Large intestine (tissue), 3 donors: ENCODE measurements at regions not wholly inside any gene's neighbourhood (a gene's known extent, or its start where the extent isn't known, plus 50 kb on each side); places are given as distances from the start of the nearest gene placed in this dataset.

Source experiments
- DNase-seq, 2 donors: peaks; one replicate each; pipeline versions ENCODE4 v3.0.0 to v3.0.0-alpha.2; 2013
- H3K27ac ChIP-seq: one replicate; pipeline ENCODE4 v1.5.1; 2013; ENCODE audit warnings: low read length
- H3K27me3 ChIP-seq: 2 replicates; pipeline ENCODE4 v1.6.1; 2013; ENCODE audit warnings: low read length; ENCODE audit not compliant: control insufficient read depth, insufficient read depth
- H3K36me3 ChIP-seq: 2 replicates; pipeline ENCODE4 v1.6.1; 2013; ENCODE audit warnings: low read length; ENCODE audit not compliant: control insufficient read depth, insufficient read depth
- H3K4me1 ChIP-seq: one replicate; pipeline ENCODE4 v1.6.1; 2013; ENCODE audit warnings: low read length; ENCODE audit not compliant: control insufficient read depth, insufficient read depth
- H3K4me3 ChIP-seq: one replicate; pipeline ENCODE4 v1.5.1; 2013; ENCODE audit warnings: low read length
- H3K9me3 ChIP-seq: one replicate; pipeline ENCODE4 v1.6.1; 2013; ENCODE audit warnings: mild to moderate bottlenecking, low read depth, low read length, moderate library complexity; ENCODE audit not compliant: control insufficient read depth
- WGBS: methylation state at CpG from one replicate; pipeline ENCODE4 v1.1.5; 2013; ENCODE audit warnings: low lambda C conversion rate; ENCODE audit not compliant: insufficient coverage; 5-methylcytosine and 5-hydroxymethylcytosine counted together

GRCh38 chr9:88712484-88712883 lies 177.5 kb downstream of the NXNL2 start:
- no peaks in the 10 kb centered on the region for H3K36me3 ChIP-seq
- no peak overlapping the region for H3K4me3 ChIP-seq
- no peaks in the 10 kb centered on the region for H3K4me1 ChIP-seq
- H3K27me3 ChIP-seq = no peaks in the 10 kb centered on the region
- DNase-seq = no peak
- 100% methylated on average over 1 of the region's 2 CpGs for WGBS
- H3K9me3 ChIP-seq = no peaks in the 10 kb centered on the region
- no peak overlapping the region for H3K27ac ChIP-seq

- no peak overlapping the region for H3K27ac ChIP-seq
- no peaks in the 10 kb centered on the region for H3K9me3 ChIP-seq
- no peaks in the 10 kb centered on the region for H3K4me1 ChIP-seq
- H3K27me3 ChIP-seq = no peaks in the 10 kb centered on the region
- H3K36me3 ChIP-seq = no peaks in the 10 kb centered on the region
- no peak for DNase-seq
- no peak overlapping the region for H3K4me3 ChIP-seq
Measured at GRCh38 chr9:88713010-88713409, 178.0 kb downstream of the NXNL2 start.

GRCh38 chr9:88716596-88717290 lies 181.8 kb downstream of the NXNL2 start:
- Histone ChIP-seq H3K36me3 (no peaks in the 10 kb centered on the region), H3K4me3 (no peak overlapping the region), H3K4me1 (no peaks in the 10 kb centered on the region), H3K27ac (no peak overlapping the region), H3K27me3 (peaks cover 3% of the 10 kb centered on the region), H3K9me3 (no peaks in the 10 kb centered on the region)
- 100% methylated on average over 1 of the region's 2 CpGs for WGBS
- DNase-seq = no peak

- DNase-seq = no peak
- no peaks in the 10 kb centered on the region for H3K9me3 ChIP-seq
- no peaks in the 10 kb centered on the region for H3K36me3 ChIP-seq
- H3K4me1 ChIP-seq = no peaks in the 10 kb centered on the region
- peaks cover 3% of the 10 kb centered on the region for H3K27me3 ChIP-seq
- H3K4me3 ChIP-seq = no peak overlapping the region
- H3K27ac ChIP-seq = no peak overlapping the region
- 100% methylated on average over 1 of the region's 3 CpGs for WGBS
Measured at GRCh38 chr9:88721025-88721424, 186.0 kb downstream of the NXNL2 start.

GRCh38 chr9:88721495-88722279 lies 186.7 kb downstream of the NXNL2 start:
- Histone ChIP-seq H3K36me3 (no peaks in the 10 kb centered on the region), H3K27me3 (peaks cover 3% of the 10 kb centered on the region), H3K9me3 (no peaks in the 10 kb centered on the region), H3K27ac (no peak overlapping the region), H3K4me3 (no peak overlapping the region), H3K4me1 (no peaks in the 10 kb centered on the region)
- WGBS = no CpG with 5 or more reads among the region's 1 CpG
- no peak for DNase-seq

- no peak for DNase-seq
- WGBS = no CpG with 5 or more reads among the region's 2 CpGs
- H3K4me1 ChIP-seq = no peaks in the 10 kb centered on the region
- H3K27ac ChIP-seq = no peak overlapping the region
- H3K36me3 ChIP-seq = no peaks in the 10 kb centered on the region
- no peak overlapping the region for H3K4me3 ChIP-seq
- H3K27me3 ChIP-seq = peaks cover 3% of the 10 kb centered on the region
- H3K9me3 ChIP-seq = no peaks in the 10 kb centered on the region
Measured at GRCh38 chr9:88722753-88723152, 187.8 kb downstream of the NXNL2 start.

- Histone ChIP-seq H3K4me3 (no peak overlapping the region), H3K36me3 (no peaks in the 10 kb centered on the region), H3K9me3 (no peaks in the 10 kb centered on the region), H3K4me1 (no peaks in the 10 kb centered on the region), H3K27me3 (peaks cover 3% of the 10 kb centered on the region), H3K27ac (no peak overlapping the region)
- no peak for DNase-seq
Measured at GRCh38 chr9:88723751-88724150, 188.8 kb downstream of the NXNL2 start.

- DNase-seq = no peak
- Histone ChIP-seq H3K27me3 (peaks cover 3% of the 10 kb centered on the region), H3K36me3 (no peaks in the 10 kb centered on the region), H3K9me3 (no peaks in the 10 kb centered on the region), H3K4me3 (no peak overlapping the region), H3K4me1 (no peaks in the 10 kb centered on the region), H3K27ac (no peak overlapping the region)
- WGBS = no CpG with 5 or more reads among the region's 5 CpGs
Measured at GRCh38 chr9:88724331-88724730, 189.4 kb downstream of the NXNL2 start.

- Histone ChIP-seq H3K4me3 (no peak overlapping the region), H3K27ac (no peak overlapping the region), H3K4me1 (no peaks in the 10 kb centered on the region), H3K27me3 (peaks cover 3% of the 10 kb centered on the region), H3K9me3 (peaks cover 4% of the 10 kb centered on the region), H3K36me3 (no peaks in the 10 kb centered on the region)
- no CpG with 5 or more reads among the region's 3 CpGs for WGBS
- no peak for DNase-seq
Measured at GRCh38 chr9:88725300-88726019, 190.5 kb downstream of the NXNL2 start.

GRCh38 chr9:88726803-88727202 lies 191.8 kb downstream of the NXNL2 start:
- no CpG with 5 or more reads among the region's 2 CpGs for WGBS
- H3K4me3 ChIP-seq = no peak overlapping the region

More at GRCh38 chr9:88726803-88727202, 191.8 kb downstream of the NXNL2 start:
- Histone ChIP-seq H3K36me3 (no peaks in the 10 kb centered on the region), H3K4me1 (no peaks in the 10 kb centered on the region), H3K9me3 (peaks cover 8% of the 10 kb centered on the region), H3K27ac (no peak overlapping the region), H3K27me3 (no peaks in the 10 kb centered on the region)
- DNase-seq = no peak
